K562 (cell line): ENCODE measurements at regions not wholly inside any gene's neighbourhood (a gene's known extent, or its start where the extent isn't known, plus 50 kb on each side); places are given as distances from the start of the nearest gene placed in this dataset.

Source experiments
- ATAC-seq: fragments of 200-7000 bp; cut with Tn5 transposase; 3 replicates; pipeline ENCODE4 v1.9.1; 2020; ENCODE audit warnings: moderate library complexity
- BruUV-seq: library from RNA; stranded (reverse); fragments of 400-500 nt; replicated peaks from 2 replicates; lab custom pipeline; 2021; lab: Mats Ljungman, UMichigan
- CTCF ChIA-PET: fragments of 300-600 bp; formaldehyde crosslinking; extraction: SDS; loops from one replicate; lab custom pipeline; 2021; ENCODE audit warnings: low intra/inter-chr PET ratio; lab: Yijun Ruan, JAX
- POLR2A ChIA-PET: fragments of 300-600, 350-650 bp; sonication (Branson Sonifier 250); formaldehyde crosslinking; extraction: SDS; loops from one replicate; lab custom pipeline; 2021; ENCODE audit warnings: antibody characterized with exemption, inconsistent platforms; lab: Yijun Ruan, JAX
- DNase-seq, 4 experiments: peaks; one replicate each; pipeline versions ENCODE4 v3.0.0 to v3.0.0-alpha.2; 2011 to 2018; ENCODE audit warnings: low spot score in 3 of 4, mixed read lengths in 3 of 4; ENCODE audit errors: extremely low read depth in 1 of 4
- FAIRE-seq: peaks from 2 replicates; lab custom pipeline; 2011; peaks lifted over from hg19 to GRCh38; lab: Jason Lieb, UNC
- H2AFZ ChIP-seq: 2 replicates; pipeline ENCODE4 v1.6.0; 2011; ENCODE audit warnings: low read depth, low read length, control low read depth, inconsistent platforms
- H3K27ac ChIP-seq: fragments of 200-600 bp; 3 replicates; pipeline ENCODE4 v1.8.0; 2011; ENCODE audit warnings: low read depth, mild to moderate bottlenecking, control low read depth, inconsistent platforms, low read length, moderate library complexity, mixed read lengths; ENCODE audit errors: extremely low read depth
- H3K27me3 ChIP-seq, 2 experiments: fragments of 300-600 bp in 1 of 2; 2 replicates in 1 of 2; 3 replicates in 1 of 2; pipeline versions ENCODE4 v1.6.0 to v1.8.0; 2011; ENCODE audit warnings: inconsistent platforms in 2 of 2, low read length in 2 of 2, mild to moderate bottlenecking in 1 of 2, mixed read lengths in 1 of 2, moderate library complexity in 1 of 2; ENCODE audit not compliant: control insufficient read depth in 2 of 2, insufficient read depth in 2 of 2
- H3K36me3 ChIP-seq: fragments of 300-600 bp; 3 replicates; pipeline ENCODE4 v1.8.0; 2011; ENCODE audit warnings: mild to moderate bottlenecking, low read length, inconsistent platforms; ENCODE audit not compliant: control insufficient read depth, insufficient read depth
- H3K4me1 ChIP-seq, 2 experiments: fragments of 200-600 bp in 1 of 2; replicated peaks in 1 of 2; 2 replicates in 1 of 2; 3 replicates in 1 of 2; pipeline versions ENCODE4 v1.5.1 to v1.8.0; 2011; ENCODE audit warnings: inconsistent platforms in 2 of 2, low read length in 2 of 2, mild to moderate bottlenecking in 1 of 2, mixed read lengths in 1 of 2, moderate library complexity in 1 of 2; ENCODE audit not compliant: control insufficient read depth in 2 of 2, insufficient read depth in 2 of 2
- H3K4me2 ChIP-seq: 2 replicates; pipeline ENCODE4 v1.6.1; 2011; ENCODE audit warnings: low read length, control low read depth, inconsistent platforms, mixed read lengths; ENCODE audit not compliant: insufficient read depth
- H3K4me3 ChIP-seq: fragments of 200-600 bp; sonication (generic), shearing (Covaris generic); 2 replicates; pipeline ENCODE4 v1.5.1; 2016; ENCODE audit warnings: control low read depth, inconsistent platforms
- H3K79me2 ChIP-seq: fragments of 200-600 bp; 3 replicates; pipeline ENCODE4 v1.8.0; 2011; ENCODE audit warnings: low read length, inconsistent platforms; ENCODE audit not compliant: control insufficient read depth, insufficient read depth
- H3K9ac ChIP-seq, 2 experiments: 2 replicates each; pipeline versions ENCODE4 v1.6.0 to v1.6.1; 2011; ENCODE audit warnings: low read depth in 2 of 2, low read length in 2 of 2, control low read depth in 1 of 2, inconsistent platforms in 1 of 2, mild to moderate bottlenecking in 1 of 2, mixed read lengths in 1 of 2; ENCODE audit not compliant: insufficient read depth in 1 of 2
- H3K9me1 ChIP-seq: one replicate; pipeline ENCODE4 v1.6.0; 2011; ENCODE audit warnings: inconsistent platforms, mild to moderate bottlenecking, low read length, moderate library complexity; ENCODE audit not compliant: control insufficient read depth, insufficient read depth
- H3K9me3 ChIP-seq: replicated peaks from 2 replicates; pipeline ENCODE4 v1.5.1; 2011; ENCODE audit warnings: low read depth, low read length, inconsistent platforms; ENCODE audit not compliant: control insufficient read depth, insufficient read depth
- H4K20me1 ChIP-seq: replicated peaks from 2 replicates; pipeline ENCODE4 v1.6.1; 2011; ENCODE audit warnings: low read length, inconsistent platforms, mixed read lengths; ENCODE audit not compliant: control insufficient read depth, insufficient read depth
- AFF4 ChIP-seq: sonication (generic); formaldehyde crosslinking; IDR thresholded peaks from 2 replicates; pipeline ENCODE4 v1.8.0; 2023; ENCODE audit warnings: mild to moderate bottlenecking, missing genetic modification reagents
- ARHGAP35 ChIP-seq: fragments of 450-650 bp; IDR thresholded peaks from 2 replicates; pipeline ENCODE4 v1.6.1; 2018; ENCODE audit not compliant: partially characterized antibody
- CBX3 ChIP-seq, 2 experiments: IDR thresholded peaks; 1 replicate in 1 of 2; 2 replicates in 1 of 2; pipeline ENCODE4 v1.6.1; 2012; ENCODE audit warnings: inconsistent platforms in 2 of 2, low read length in 2 of 2, borderline replicate concordance in 1 of 2, control low read depth in 1 of 2
- CBX5 ChIP-seq: IDR thresholded peaks from 2 replicates; pipeline ENCODE4 v1.6.1; 2014; ENCODE audit warnings: low read depth, borderline replicate concordance
- HOXB6 ChIP-seq: fragments of 250-450 bp; sonication (Bioruptor Pico); IDR thresholded peaks from 2 replicates; pipeline ENCODE4 v1.5.1; 2022; ENCODE audit warnings: mild to moderate bottlenecking, borderline replicate concordance
- NCOA1 ChIP-seq: fragments of 450-650 bp; IDR thresholded peaks from 2 replicates; pipeline ENCODE4 v1.6.1; 2016; ENCODE audit warnings: low read depth
- TRIM28 ChIP-seq: fragments of 450-650 bp; IDR thresholded peaks from 2 replicates; pipeline ENCODE4 v1.6.1; 2017
- XRCC3 ChIP-seq: fragments of 450-650 bp; IDR thresholded peaks from 2 replicates; pipeline ENCODE4 v1.6.1; 2017; ENCODE audit warnings: mild to moderate bottlenecking, moderate library complexity
- ZNF121 ChIP-seq: sonication (generic); formaldehyde crosslinking; conservative IDR thresholded peaks from 2 replicates; pipeline ENCODE4 v1.8.0; 2022; ENCODE audit warnings: missing genetic modification reagents
- ZNF354B ChIP-seq: fragments of 250-450 bp; sonication (Bioruptor Pico); IDR thresholded peaks from 2 replicates; pipeline ENCODE4 v1.4.0; 2020
- in situ Hi-C: fragments of 300-500 bp; cut with MboI; formaldehyde crosslinking; loops from 4 replicates; pipeline ENCODE4 v1.15.0; 2018; ENCODE audit warnings: inconsistent platforms, mixed read lengths
- intact Hi-C: fragments of 100-400 bp; cut with micrococcal nuclease; formaldehyde crosslinking; loops from 2 replicates; pipeline ENCODE4 v1.14.2; 2022

- no peak overlapping the region for H3K9ac ChIP-seq
- H3K9me3 ChIP-seq: 0 out of 2 replicates have a peak, but pooled peaks cover 3% of the 10 kb centered on the region
- TF ChIP-seq ZNF354B (no peak), ZNF121 (peak; percentile 31; the same call in 1 of the 2 replicates), CBX3 (IDR thresholded peaks at IDR 0.05; ENCODE audit: borderline replicate concordance in 1 of 2, low read length in 2 of 2) (0 out of 3 replicates have a peak, but pooled peaks of 1 of the 2 experiments have one; percentile 73), NCOA1 (no peak), ARHGAP35 (no peak), HOXB6 (CRISPR knock-in tag) (no peak), CBX5 (0 out of 2 replicates have a peak, but pooled peaks have one; percentile 40), TRIM28 (0 out of 2 replicates have a peak, but pooled peaks have one; percentile 51), AFF4 (CRISPR knock-in tag) (no peak), XRCC3 (no peak)
- TF ChIP-seq, all 486 proteins: peak for 4
- Histone ChIP-seq H4K20me1 (no peaks in the 10 kb centered on the region), H2AFZ (no peak overlapping the region), H3K9me1 (no peaks in the 10 kb centered on the region), H3K4me3 (no peak overlapping the region), H3K4me1 (peaks cover 0 to 2% of the 10 kb centered on the region in 2 experiments; a peak in 1 of 5 replicates), H3K27ac (no peak overlapping the region), H3K27me3 (peaks cover 0 to 7% of the 10 kb centered on the region in 2 experiments; a peak in 1 of 5 replicates), H3K4me2 (no peak overlapping the region), H3K79me2 (no peaks in the 10 kb centered on the region), H3K36me3 (no peaks in the 10 kb centered on the region)
- intact Hi-C loops (no loop called here), in situ Hi-C loops (no loop called here)
- CTCF ChIA-PET: no interaction called here
- DNase-seq (no peak), FAIRE-seq (no peak), ATAC-seq (no peak)
- no TSS peak for BruUV-seq
- POLR2A ChIA-PET: no interaction called here
Measured at GRCh38 chr1:13943055-13943454, 243.1 kb downstream of the PRDM2 start.
